ENCODE measurements at regions not wholly inside any gene's neighbourhood (a gene's known extent, or its start where the extent isn't known, plus 50 kb on each side); places are given as distances from the start of the nearest gene placed in this dataset.
A peak's percentile ranks its signal among the peaks of the same experiment; 100 is the strongest.
"Not testable (repeated sequence)": the region's sequence is repeated elsewhere in the genome, so short reads cannot be mapped to it uniquely, and the experiment has no call there.

- DNase-seq (ENCODE audit: low spot score) = no peak
These were observed 965.9 kb upstream of the AMELY start for GRCh38 chrY:7877458-7877857.

GRCh38 chrY:7874080-7874479 is 962.5 kb upstream of the AMELY start:
- peak; percentile 30 for DNase-seq (ENCODE audit: low spot score)

DNA sequence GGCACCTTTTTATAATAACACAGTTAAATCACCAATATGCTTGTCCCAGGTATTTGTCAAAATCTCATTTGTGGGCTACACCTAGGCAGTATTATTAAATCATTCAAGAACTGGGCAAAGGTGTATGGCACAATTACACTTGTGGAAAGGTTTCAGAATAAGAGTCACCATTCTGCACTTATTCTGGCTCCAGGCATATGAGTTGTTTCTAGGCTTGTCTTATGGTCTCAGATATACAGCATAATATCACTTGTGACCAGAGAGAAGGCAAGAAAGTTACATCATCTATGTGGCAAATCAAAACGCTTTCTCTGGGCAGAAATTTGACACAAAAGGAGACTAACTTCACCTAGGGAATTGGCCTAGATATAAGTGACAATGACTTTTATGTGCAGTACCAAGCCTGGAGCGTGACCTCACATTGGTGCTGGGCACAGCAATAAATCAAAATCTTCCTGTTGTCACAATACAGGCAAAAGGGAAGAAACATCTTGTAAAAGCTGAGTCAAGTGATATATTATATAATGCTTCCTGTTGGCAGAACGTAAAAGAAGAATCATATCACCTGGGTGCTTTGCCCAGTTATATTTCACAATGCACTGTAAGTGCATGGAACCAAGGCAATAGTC is 959.9 kb upstream of the AMELY start:
- no peak for DNase-seq (ENCODE audit: low spot score)

GRCh38 chrY:7866976-7867375 is 955.4 kb upstream of the AMELY start:
- DNase-seq (ENCODE audit: low spot score) = no peak

DNA sequence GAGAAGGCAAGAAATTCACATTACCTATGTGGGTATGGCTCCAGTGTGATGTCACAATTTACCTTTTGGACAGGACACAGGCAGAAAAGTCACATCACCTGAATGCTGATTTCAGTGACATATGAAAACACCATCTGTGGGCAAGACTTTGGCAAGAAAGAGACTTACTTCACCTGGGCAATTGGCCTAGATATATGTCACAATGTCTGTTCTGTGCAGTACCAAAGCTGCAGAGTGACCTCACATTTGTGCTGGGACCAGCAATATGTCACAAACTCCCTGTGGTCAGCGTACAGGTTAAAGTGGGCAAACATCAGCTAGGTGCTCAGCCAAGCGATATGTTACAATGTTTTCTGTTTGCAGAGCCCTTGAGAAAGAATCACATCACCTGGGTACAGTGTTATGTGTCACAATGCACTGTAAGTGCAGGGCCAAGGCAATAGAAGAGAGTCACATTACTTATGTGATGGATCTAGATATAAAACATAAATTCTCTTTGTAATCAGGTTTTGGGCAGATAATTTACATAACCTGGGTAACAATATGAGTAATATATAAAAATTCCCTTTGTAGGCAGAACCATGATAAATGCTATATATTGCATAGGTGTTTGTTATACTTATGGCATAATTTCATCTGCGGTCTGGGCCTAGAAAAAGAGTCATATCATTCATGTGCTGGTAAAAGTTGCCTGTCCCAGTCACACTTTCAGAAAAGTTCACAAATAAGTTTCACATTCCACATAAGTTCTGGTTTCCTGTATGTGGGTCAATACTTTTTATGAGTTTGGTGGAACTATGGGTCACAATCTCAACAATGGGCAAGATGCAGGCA is 949.4 kb upstream of the AMELY start:
- DNase-seq (ENCODE audit: low spot score) = no peak

DNA sequence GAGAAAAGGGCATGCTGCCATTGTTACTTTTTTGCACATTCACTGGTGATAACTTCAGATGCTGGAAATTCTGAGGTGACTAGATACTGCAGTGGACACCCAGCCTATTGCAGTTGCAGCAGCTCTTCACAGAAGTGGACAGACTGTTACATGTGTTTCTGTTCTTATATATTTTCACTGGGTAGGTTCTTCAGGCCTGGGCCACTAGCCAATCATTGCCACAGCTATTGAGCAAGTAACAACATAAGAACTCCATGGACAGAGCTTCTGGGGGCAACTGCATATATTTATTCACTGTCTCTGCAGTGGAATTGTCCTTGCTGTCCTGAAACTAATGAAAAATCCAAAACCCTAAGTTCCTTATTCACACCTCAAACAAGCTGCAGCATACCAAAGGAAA is 938.6 kb upstream of the AMELY start:
- no peak for DNase-seq (ENCODE audit: low spot score)

- no peak for DNase-seq (ENCODE audit: low spot score)
These were observed 934.2 kb upstream of the AMELY start for GRCh38 chrY:7845776-7846175.

- no peak for DNase-seq (ENCODE audit: low spot score)
These were observed 925.5 kb upstream of the AMELY start for GRCh38 chrY:7837046-7837445.

DNA sequence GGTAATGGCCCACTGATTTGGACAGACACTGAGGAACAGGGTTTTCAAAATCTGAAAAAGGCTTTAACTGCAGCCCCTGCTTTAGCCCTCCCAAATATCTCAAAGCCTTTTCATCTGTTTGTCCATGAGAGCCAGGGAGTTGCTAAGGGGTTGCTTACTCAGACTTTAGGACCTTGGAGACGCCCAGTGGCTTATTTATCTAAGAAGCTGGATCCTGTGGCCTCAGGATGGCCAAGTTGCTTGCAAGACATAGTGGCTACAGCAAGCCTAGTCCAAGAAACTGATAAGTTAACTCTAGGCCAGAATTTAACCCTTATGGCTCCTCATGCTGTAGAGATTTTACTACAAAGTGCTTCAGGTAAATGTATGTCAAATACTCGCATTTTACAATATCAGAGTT is 924.8 kb upstream of the AMELY start:
- DNase-seq (ENCODE audit: low spot score) = peak; percentile 8

DNA sequence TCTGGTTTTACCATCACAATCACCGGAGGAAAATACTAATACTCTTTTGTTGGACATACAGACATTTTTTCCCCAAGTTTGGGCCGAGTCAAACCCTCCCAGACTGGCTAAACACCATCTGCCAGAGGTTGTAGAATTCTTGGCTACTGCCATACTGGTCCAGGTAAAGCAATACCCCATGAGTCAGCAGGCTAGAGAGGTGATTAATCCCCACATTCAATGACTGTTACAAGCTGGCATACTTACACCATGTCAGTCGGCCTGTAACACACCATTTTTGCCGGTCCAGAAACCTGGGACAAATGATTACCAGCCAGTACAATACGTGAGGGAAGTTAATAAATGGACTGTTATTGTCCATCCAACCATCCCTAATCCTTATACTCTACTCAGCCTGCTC is 923.9 kb upstream of the AMELY start:
- no peak for DNase-seq (ENCODE audit: low spot score)

- no peak for DNase-seq (ENCODE audit: low spot score)
These were observed 922.7 kb upstream of the AMELY start for GRCh38 chrY:7834284-7834683.

DNA sequence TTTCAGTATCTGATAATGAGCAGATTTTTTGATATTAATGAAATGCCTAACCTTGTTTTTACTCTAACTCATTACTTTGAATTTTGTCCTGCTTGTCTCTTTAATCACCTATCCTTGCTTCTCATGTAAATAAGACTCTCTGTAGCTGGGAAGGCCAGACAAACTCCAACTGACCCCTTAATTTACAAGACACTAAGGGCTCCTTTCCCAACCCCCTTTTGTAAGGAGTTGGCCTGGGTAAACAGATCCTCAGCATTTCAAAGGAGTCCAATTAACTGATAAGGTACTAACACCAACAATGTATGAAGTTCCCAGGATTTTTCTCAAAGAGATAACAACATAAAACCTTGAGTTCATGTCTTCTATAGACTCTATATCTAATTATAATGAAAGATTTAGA is 919.3 kb upstream of the AMELY start:
- not testable (repeated sequence) for DNase-seq (ENCODE audit: low spot score)

DNA sequence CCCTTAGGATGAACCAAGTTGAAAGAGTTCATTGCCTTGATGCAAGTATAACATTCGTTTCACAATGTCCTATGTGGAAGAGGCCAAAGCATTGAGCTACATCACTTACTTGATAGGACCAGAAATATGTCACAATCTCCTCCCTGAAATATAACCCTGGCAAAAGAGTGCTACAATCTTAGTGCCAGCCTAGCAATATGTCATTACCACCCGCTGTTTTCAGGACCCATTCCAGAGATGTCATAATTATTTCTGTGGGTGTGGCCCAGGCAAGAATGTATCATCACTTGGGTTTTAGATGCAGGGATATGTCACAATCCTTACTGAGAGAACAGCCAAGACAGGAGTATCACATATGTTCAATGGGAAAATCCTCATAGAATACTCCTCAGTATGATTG is 915.0 kb upstream of the AMELY start:
- DNase-seq (ENCODE audit: low spot score) = peak; percentile 26

DNA sequence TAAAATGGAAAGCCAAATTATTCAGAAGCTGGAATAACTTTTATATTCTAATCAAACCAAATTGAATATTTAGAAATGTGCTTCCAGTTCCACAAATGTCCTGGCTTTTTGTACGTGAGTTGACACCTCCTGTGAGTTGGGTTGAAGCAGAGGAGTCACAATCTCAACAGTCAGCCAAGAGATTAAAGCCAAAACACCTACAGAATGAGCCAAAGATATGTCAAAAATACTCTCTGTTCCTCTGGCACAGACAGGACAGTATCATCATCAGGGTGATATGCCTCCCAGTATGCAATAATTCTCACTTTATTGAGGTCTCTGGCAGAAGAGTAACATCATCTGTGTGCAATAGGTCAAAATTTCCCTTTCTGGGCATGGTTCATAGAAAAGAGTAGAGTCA is 914.3 kb upstream of the AMELY start:
- no peak for DNase-seq (ENCODE audit: low spot score)

- peak; percentile 10 for DNase-seq (ENCODE audit: low spot score)
These were observed 909.9 kb upstream of the AMELY start for GRCh38 chrY:7821295-7822035.

GRCh38 chrY:7818924-7819323 is 907.4 kb upstream of the AMELY start:
- DNase-seq (ENCODE audit: low spot score) = peak; percentile 10

DNA sequence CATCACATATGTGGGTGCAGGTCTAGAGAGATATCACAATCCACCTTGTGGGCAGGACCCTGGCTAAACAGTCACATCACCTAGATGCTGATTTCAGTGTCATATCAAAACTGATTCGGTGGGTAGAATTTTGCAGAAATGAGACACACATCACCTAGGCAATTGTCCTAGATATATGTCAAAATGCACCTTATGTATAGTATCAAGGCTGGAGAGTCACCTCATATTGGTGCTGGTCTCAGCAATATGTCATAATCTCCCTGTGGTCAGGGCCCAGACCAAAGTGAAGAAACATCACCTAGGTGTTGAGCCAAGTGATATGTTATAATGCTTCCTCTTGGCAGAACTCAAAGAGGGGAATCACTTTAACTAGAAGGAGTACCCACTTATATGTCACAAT is 905.0 kb upstream of the AMELY start:
- DNase-seq (ENCODE audit: low spot score) = no peak

DNA sequence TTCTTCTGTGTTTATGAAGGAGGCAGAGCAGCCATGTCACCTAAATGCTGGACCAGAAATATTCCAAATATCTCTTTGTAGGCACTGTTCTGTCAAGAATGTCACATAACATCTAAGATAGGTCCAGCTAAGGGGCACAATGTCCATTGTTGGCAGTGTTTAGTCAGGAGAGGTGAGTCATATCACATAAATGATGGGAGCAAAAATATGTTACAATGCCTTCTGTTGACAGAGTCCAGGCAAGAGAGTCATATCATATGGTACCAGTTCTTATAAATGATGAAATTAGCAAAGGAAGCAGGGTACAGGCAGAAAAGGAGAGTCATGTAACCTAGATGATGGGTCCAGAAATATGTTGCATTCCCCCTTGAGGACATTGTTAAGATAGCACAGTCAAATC is 904.4 kb upstream of the AMELY start:
- DNase-seq (ENCODE audit: low spot score) = no peak

DNA sequence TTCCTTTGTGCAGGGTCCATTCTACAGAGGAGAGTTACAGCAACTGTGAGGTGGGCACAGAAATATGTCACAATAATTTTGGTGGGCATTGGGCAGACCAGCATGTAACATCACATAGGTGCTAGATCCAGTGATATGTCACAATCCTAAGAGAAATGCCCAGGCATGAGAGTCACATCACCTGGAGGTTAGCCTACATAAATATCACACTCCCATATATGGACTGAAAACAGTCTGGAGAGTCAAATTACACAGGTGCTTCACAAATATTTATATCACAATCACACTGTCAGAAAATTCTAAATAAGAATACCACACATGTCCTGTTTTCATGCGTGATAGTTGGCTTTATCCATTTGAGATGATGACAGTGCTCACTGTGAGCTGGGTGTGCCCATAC is 903.7 kb upstream of the AMELY start:
- no peak for DNase-seq (ENCODE audit: low spot score)

- no peak for DNase-seq (ENCODE audit: low spot score)
These were observed 902.8 kb upstream of the AMELY start for GRCh38 chrY:7814361-7814760.

- DNase-seq (ENCODE audit: low spot score) = peak; percentile 6
These were observed 898.8 kb upstream of the AMELY start for GRCh38 chrY:7810359-7810758.

GRCh38 chrY:7807516-7807870 is 895.9 kb upstream of the AMELY start:
- no peak for DNase-seq (ENCODE audit: low spot score)
